GM12865 (cell line): ENCODE measurements at regions not wholly inside any gene's neighbourhood (a gene's known extent, or its start where the extent isn't known, plus 50 kb on each side); places are given as distances from the start of the nearest gene placed in this dataset.

Experiments
- DNase-seq: peaks from one replicate; pipeline ENCODE4 v3.0.0; 2010; ENCODE audit warnings: low read depth
- H3K4me3 ChIP-seq: 2 replicates; pipeline ENCODE4 v1.5.1; 2011; ENCODE audit warnings: mild to moderate bottlenecking, low read depth, low read length, control low read depth
- TF ChIP-seq, protein P1 (sequence below): IDR thresholded peaks from 2 replicates; pipeline ENCODE4 v1.5.1; 2011; ENCODE audit warnings: low read length, control low read depth, low read depth, inconsistent platforms; ENCODE audit not compliant: insufficient read depth; ENCODE audit errors: missing control alignments

DNA sequence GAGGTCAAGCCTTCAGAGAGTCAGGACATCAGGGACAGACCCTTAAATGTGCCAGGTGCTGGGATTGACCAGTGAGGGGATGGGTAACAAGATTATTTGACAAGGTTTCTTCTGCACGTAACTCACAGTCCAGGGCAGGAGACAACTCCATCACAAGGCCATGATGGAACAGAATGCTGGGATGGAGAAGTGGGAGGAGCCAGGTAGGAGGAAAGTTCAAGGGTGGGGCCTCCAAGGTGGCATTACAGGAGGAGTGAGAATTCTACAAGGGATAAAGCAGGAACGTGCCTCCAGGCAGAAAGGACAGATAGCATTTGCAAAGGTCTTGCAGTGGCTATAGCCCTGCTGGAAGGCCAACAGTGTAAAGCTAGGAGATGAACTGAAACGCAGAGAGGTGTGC lies 102.2 kb downstream of the FGF18 start:
- DNase-seq: no peak
- H3K4me3 ChIP-seq: no peak overlapping the region
- TF ChIP-seq, protein P1, sequence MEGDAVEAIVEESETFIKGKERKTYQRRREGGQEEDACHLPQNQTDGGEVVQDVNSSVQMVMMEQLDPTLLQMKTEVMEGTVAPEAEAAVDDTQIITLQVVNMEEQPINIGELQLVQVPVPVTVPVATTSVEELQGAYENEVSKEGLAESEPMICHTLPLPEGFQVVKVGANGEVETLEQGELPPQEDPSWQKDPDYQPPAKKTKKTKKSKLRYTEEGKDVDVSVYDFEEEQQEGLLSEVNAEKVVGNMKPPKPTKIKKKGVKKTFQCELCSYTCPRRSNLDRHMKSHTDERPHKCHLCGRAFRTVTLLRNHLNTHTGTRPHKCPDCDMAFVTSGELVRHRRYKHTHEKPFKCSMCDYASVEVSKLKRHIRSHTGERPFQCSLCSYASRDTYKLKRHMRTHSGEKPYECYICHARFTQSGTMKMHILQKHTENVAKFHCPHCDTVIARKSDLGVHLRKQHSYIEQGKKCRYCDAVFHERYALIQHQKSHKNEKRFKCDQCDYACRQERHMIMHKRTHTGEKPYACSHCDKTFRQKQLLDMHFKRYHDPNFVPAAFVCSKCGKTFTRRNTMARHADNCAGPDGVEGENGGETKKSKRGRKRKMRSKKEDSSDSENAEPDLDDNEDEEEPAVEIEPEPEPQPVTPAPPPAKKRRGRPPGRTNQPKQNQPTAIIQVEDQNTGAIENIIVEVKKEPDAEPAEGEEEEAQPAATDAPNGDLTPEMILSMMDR: no peak

DNA sequence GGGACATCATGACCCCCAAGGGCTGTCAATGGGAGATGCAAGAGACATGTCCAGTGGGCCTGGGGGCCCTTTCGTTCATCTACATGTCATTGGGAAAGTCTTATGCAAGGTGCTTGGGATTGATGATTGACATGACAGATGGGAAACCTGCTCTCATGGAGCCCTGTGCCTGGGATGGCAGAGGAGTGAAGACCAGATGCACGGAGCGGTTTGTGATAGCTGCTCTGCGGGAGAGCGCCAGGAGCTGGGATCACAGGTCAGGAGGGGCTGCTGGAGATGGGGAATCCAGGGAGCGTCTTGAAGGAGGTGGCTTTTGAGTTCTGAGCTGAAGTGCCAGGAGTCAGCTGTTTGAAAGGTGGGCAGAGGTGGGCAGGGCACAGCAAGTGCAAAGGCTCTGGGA lies 104.3 kb downstream of the FGF18 start:
- DNase-seq: no peak

DNA sequence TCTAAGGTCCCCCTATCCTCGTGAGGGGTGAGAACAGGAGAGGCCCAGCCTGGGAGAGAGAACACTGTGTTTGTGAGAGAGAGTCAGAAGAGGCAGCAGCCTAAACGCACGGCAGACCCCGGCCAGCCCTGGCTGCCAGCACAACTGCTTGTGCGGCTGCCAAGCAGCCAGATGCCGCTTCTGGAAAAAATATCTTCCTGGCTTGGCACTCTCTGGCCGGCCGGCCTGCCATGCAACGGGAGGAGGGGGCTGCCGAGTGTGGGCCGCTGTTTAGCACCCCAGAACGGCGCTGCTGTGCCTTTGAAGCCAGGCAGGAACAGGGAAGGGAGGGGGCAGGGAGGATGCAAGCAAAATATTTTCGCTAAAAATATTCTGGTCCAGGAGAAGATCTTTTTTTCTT lies 105.0 kb downstream of the FGF18 start:
- TF ChIP-seq, protein P1: no peak
- no peak overlapping the region for H3K4me3 ChIP-seq
- no peak for DNase-seq

More for the DNA sequence above, 104.3 kb downstream of the FGF18 start:
- H3K4me3 ChIP-seq: no peak overlapping the region
- TF ChIP-seq, protein P1: no peak

DNA sequence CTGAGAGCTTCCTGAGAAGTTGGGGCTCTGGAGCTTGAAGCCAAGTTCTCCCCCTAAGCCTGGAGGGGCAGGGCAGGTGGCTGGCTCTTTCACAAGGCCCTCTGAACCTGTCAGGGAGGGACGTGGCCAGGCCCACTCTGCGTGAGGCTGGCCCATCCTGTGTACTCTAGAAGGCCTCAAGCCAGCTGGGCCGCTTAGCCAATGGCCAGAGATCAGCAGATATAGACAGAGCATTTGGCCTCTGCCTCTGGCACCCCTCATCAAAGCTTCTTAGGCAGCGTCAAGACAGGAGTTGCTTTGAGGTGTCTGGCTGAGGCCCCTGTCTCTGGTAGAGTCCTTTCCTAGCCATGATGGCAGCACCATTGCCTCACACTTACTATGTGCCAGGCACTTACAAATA lies 105.6 kb downstream of the FGF18 start:
- no peak for DNase-seq
- TF ChIP-seq, protein P1: no peak
- no peak overlapping the region for H3K4me3 ChIP-seq

DNA sequence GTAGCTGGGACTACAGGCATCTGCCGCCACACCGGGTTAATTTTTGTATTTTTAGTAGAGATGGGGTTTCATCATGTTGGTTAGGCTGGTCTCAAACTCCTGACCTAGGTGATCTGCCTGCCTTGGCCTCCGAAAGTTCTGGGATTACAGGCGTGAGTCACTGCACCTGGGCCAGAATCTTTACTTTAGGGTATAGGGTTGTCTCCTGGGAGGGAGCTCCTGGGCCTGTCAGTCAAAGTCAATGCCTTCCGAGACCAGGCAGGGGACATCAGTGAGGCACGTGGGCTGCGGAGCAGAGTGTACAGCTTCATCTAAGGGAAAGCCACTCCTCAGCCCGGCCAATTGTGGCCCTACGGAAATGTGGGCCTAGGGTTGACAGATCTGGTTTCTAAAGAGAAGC lies 108.6 kb downstream of the FGF18 start:
- DNase-seq: no peak
- TF ChIP-seq, protein P1: no peak
- no peak overlapping the region for H3K4me3 ChIP-seq

DNA sequence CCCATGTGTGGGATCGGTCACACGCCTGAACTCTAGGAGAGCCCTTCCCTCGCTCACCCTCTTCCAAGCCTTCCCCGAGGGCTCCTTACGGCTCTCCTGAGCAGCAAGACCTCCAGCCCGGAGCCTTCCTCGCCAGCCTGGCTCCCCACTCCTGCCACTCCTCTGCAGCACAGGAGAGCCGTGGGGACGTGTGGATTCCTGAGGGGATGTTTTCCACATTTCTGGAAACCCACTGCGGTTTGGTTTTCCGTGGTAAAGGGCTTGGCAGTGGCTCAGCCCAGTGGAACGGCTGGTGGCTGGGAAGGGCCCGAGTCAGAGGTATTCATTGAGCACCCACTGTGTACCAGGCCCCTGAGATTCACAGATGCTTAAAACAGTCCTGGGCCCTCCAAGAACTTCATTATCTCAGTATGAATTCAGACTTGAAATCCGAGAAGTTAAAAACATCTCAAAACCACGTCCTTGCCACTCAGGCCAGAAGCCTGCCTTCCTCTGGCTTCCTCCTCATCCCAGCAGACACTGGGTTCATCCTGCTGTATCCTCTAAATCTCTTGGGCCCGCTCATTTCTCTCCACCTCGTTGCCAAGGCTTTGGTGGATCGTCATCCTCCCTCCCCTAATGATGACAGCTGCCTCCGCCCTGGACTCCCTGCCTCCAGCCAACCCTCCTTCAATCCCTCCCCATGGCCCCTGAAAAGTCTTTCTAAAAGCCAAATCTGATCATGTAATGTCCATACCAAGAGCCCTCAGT lies 109.6 kb downstream of the FGF18 start:
- TF ChIP-seq, protein P1: no peak
- no peak overlapping the region for H3K4me3 ChIP-seq
- no peak for DNase-seq

DNA sequence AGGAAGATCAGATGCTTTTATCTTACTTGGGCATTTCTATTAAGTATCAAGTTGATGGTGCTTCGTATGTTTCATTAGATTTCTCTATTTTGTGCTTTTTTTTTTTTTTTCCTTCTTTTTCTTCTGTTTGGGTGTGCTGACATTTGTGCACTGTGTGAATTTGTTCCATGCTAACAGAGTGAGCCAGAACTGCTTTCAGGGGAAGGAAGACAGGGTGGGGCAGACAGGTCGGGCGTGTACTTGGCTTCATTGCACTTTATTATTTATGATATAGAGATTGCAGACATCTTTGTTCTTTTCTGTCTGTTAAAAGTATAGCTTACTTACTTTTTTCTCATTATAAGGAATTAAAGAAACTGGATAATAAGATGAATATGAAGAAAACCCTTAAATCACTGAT lies 112.2 kb downstream of the FGF18 start:
- TF ChIP-seq, protein P1: no peak
- no peak overlapping the region for H3K4me3 ChIP-seq
- DNase-seq: no peak
